ENCODE measurements at regions not wholly inside any gene's neighbourhood (a gene's known extent, or its start where the extent isn't known, plus 50 kb on each side); places are given as distances from the start of the nearest gene placed in this dataset.

DNA sequence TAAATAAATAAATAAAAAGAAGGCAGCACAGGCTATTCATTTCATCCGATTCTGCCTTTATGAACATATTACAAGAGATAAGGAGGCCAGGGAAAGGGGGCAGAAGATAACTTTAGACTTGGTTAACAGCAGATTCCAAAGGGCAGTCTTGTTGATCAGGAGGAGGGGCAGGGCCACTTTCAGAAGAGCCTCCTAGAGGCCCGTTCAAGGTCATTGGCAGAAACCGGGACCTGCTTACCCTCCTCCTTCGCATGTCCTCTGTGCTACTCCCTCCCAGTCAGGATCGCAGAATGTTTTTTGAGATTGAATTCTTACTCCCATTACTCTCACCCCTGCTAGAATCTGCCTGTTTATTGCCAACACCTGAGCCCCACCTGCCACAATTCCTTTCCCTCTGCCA is 217.0 kb upstream of the IPO5 start:
- no peak for TF ChIP-seq POLR2A (IDR thresholded peaks at IDR 0.05; ENCODE audit: low read length)
- no peak for TF ChIP-seq GATA1 (IDR thresholded peaks at IDR 0.05; ENCODE audit: low read depth, low read length)

Measured in erythroblast (primary cell).